Activated T-cell treated with anti-CD3 and anti-CD28 coated beads for 1 hour (primary cell): ENCODE measurements at regions not wholly inside any gene's neighbourhood (a gene's known extent, or its start where the extent isn't known, plus 50 kb on each side); places are given as distances from the start of the nearest gene placed in this dataset.
"Not testable (repeated sequence)": the region's sequence is repeated elsewhere in the genome, so short reads cannot be mapped to it uniquely, and the experiment has no call there.

ENCODE experiments used
- DNase-seq: peaks from one replicate; pipeline ENCODE4 v3.0.0-alpha.2; 2020; ENCODE audit warnings: low read depth

DNA sequence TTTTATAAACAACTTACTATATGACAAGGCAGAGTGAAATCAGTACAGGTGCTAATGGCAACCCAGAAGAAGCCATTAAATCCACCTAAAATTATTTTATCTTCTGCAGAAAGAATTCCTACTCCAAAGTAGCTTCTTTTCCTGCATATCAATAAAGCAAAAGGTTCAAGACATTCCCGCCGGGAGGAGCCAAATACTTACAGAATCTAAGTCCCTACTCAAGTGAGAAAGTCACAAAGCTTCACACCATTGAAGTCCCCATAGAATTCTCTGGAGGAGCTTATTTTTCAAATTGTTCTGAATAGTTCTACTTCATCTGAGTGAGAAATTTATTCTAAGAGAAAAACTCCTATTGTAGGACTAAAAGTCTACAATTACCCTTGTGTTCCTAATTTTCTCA lies 233.7 kb upstream of the HNRNPA3 start:
- DNase-seq: no peak

DNA sequence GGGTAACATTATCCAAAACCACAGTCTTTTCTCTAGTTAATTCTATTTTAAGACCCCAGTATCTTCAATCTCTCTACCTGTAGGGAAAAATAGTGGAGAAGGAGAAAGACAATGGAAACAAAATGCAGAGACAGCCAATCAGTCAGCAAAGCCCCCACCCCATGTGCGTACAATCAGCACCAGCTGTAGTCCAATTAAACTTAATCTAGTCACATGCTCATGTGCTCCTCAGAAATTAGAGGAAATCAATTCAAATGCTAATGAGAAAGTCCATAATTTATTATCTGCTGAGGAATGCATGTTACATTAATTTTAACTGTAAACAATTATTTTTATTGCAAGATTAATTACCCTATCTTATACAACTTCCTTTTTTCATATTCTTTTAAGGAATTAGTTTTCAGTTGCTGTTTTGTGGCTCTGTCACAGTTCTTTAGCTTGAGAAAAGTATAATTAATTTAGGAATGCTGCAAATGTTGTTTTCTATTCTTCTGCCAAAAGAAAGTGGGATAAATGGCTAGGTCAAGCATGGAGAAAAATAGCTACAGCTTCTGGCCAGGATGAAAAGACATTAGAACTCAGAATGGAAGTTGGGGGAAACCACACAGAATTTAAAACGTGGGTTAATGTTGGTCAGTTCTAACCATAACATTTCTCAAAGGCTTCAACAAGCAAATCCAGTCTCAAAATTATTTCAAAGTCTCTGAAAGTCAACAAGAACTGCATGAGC lies 232.4 kb upstream of the HNRNPA3 start:
- no peak for DNase-seq

GRCh38 chr2:176984987-176985386 lies 227.6 kb upstream of the HNRNPA3 start:
- DNase-seq: no peak

- no peak for DNase-seq
Measured at GRCh38 chr2:176985871-176986270, 226.7 kb upstream of the HNRNPA3 start.

DNA sequence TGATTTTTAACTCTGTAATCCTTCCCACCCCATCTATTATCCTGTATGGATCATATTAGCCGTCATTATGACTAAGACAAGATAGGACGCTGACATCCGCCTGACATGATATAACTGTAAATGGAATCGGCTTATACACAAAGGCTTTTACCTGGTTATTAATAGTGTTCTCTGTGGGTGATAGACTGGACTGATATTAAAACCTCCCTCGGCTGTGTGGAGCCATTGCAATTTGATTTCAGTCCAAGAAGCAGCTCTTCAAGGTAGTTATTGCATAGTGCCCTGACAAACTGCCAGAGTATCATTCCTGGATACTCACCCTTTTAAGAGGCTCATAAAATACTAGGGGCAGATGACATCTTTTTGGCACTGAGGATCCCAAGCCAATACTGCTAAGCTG lies 226.1 kb upstream of the HNRNPA3 start:
- no peak for DNase-seq

DNA sequence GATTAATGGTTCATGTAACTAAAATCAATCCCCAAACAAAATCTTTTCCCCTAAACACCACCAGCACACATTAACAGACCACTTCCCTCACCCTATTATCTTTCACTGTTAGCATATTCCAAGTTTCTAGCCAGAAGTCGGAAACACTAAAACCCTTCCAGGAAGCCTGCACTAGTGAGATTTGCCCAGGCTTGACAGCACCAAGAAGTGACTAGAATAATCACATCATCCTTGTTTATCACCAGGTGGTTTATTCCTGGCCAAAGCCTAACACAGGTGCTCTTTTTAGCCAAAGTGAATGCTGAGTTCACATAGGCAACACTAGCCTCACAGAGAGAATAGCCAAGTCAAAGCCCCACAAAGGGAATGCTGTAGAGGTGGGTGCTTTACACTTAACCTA lies 221.2 kb upstream of the HNRNPA3 start:
- DNase-seq: no peak

GRCh38 chr2:176997074-176997791 lies 215.4 kb upstream of the HNRNPA3 start:
- DNase-seq: no peak

DNA sequence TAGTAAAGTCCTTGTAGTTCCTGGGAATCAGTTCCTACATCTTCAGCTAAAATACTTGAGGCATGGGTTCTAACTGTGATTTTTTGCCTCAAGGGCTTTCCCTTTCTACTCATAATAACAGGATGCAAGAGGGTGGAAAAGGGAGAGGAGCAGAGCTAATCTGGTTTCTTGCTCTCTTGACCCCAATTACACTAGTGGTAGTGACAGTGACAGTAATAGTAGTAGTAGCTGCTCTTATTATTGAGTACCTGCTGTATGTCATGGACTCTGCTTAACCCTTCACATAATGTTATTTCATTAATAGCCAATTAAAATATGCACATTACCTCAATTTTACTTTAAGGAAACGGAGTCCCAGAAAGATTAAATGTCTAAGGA lies 214.8 kb upstream of the HNRNPA3 start:
- DNase-seq: no peak

DNA sequence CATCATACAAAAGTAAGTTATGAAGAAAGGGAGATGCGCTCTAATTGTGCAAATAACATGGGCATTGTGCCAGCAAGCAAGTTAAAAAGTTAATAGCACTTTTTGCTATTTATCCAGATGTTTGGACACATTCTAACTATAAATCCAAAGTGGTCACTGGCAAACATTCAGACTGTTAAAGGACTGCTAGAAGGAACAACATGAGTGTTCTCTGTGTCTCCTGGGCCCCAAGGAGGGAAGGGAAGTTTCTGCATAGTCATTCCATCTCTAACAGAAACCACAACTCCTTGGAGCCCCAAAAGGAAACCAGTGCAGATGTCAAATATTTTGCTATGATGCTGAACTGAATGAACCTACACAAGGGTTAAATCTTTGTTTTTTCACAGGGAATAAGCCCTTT lies 213.3 kb upstream of the HNRNPA3 start:
- no peak for DNase-seq

GRCh38 chr2:177000061-177000714 lies 212.4 kb upstream of the HNRNPA3 start:
- no peak for DNase-seq

DNA sequence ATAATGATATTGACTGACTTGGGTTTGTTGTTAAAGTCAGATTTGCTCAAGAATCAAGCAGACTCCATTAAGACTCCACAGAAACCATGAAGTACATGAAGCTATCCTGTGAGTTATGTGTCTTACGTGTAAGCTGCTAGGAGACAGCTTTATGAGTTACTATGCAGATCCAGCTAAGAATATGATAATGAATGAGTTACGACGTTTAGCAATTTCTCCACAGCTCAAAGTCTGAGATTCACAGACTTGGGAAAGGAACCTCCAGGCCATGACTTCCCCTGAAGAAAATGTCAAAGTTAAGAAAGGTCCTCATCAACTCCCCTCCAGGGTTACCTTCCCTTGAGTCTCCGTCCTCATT lies 211.9 kb upstream of the HNRNPA3 start:
- DNase-seq: no peak

GRCh38 chr2:177001334-177001733 lies 211.3 kb upstream of the HNRNPA3 start:
- DNase-seq: no peak

- DNase-seq: no peak
Measured at GRCh38 chr2:177002983-177003382, 209.6 kb upstream of the HNRNPA3 start.

GRCh38 chr2:177007726-177008125 lies 204.9 kb upstream of the HNRNPA3 start:
- DNase-seq: not testable (repeated sequence)

DNA sequence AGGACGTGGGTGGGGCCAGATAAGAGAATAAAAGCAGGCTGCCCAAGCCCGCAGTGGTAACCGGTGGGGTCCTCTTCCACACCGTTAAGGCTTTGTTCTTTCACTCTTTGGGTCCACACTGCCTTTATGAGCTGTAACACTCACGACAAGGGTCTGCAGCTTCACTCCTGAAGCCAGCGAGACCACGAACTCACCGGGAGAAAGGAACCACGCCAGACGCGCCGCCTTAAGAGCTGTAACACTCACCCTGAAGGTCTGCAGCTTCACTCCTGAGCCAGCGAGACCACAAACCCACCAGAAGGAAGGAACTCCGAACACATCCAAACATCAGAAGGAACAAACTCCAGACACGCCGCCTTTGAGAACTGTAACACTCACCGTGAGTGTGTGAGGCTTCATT lies 203.9 kb upstream of the HNRNPA3 start:
- not testable (repeated sequence) for DNase-seq

DNA sequence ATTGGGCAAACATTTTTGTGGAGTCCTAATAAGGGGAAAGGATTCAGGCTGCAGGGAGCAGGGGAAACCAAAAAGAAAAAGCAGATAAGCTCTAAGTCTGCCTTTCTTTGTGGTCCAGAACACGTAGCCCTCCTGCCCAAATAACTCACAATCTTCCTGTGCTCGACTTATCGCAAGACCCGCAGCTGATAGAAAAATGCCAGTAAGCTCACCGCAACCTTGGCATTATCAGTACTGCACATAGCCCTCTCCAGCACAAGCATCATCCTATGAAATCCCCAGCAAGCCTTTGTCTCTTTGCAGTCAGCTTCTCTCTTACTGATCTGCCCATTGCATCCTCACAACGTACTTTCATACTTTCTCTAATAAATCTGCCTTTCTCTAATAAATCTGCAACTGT lies 202.4 kb upstream of the HNRNPA3 start:
- no peak for DNase-seq

GRCh38 chr2:177010861-177011260 lies 201.7 kb upstream of the HNRNPA3 start:
- DNase-seq: no peak

GRCh38 chr2:177014946-177015345 lies 197.6 kb upstream of the HNRNPA3 start:
- DNase-seq: no peak

GRCh38 chr2:177015356-177015923 lies 197.2 kb upstream of the HNRNPA3 start:
- DNase-seq: no peak

GRCh38 chr2:177020524-177021119 lies 192.0 kb upstream of the HNRNPA3 start:
- no peak for DNase-seq

DNA sequence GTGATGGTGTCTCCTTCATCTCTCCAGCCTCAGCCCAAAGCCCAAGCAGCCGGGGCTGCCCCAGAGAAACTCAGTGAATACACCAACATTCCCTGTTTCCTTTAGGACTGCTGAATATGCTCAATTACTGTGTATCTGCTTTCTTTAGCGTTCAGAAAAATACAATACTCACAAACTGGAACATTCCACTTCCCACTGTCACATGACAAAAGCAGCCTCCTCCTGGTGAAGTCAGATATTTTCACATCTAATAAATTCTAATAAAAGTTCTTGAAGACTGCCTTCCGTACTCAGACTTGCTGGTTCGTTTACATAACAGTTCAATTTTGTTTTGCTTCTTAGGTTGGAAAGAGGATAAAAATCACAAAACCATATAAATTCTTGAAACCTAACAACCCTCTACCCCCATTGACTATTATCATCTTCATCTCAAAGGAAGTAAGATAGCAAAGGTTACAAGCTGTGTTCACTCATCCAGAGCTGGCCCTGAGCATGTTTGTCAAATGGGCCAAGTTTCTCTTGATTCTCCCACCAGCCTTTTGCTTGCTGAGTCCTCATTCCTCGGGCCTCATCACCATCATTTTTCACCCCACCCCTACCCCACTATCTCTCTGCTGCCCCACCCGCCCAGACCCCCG lies 190.8 kb upstream of the HNRNPA3 start:
- no peak for DNase-seq

DNA sequence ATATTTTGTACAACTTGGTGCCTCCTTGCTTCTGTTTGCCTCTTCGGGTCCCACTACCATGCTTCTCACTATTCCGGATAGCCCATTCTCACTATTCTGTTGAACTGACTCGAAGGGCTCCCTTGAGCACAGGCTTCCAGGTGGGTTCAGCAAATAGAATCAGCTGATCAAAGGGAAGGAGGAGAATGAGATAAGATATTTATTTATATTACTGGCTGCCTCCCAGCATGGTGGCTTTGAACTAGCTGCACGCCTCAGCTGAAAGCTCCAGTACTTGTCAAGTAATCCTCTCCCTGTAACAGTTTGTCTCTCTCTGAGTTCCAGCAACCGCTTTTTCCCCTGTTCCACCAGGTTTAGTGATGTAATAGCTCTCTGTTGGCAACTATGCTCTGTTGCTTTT lies 187.8 kb upstream of the HNRNPA3 start:
- no peak for DNase-seq
